Right renal pelvis (tissue), 4 donors: ENCODE measurements at regions not wholly inside any gene's neighbourhood (a gene's known extent, or its start where the extent isn't known, plus 50 kb on each side); places are given as distances from the start of the nearest gene placed in this dataset.

Experiments
- DNase-seq, 4 donors: peaks; one replicate each; pipeline ENCODE4 v3.0.0-alpha.2; 2013; ENCODE audit warnings: low read depth in 4 of 4, low spot score in 3 of 4, missing footprints in 1 of 4

- DNase-seq = no peak
These were observed 94.3 kb upstream of the PITX1 start for GRCh38 chr5:135128361-135128760.

- no peak for DNase-seq
These were observed 93.6 kb upstream of the PITX1 start for GRCh38 chr5:135127439-135128240.

- DNase-seq = peak; percentile 35 to 69 (median 60)
These were observed 92.8 kb upstream of the PITX1 start for GRCh38 chr5:135126688-135127438.

- no peak for DNase-seq
These were observed 90.7 kb upstream of the PITX1 start for GRCh38 chr5:135124724-135125123.

GRCh38 chr5:135124128-135124527, 90.1 kb upstream of the PITX1 start:
- no peak for DNase-seq

- no peak for DNase-seq
These were observed 88.8 kb upstream of the PITX1 start for GRCh38 chr5:135122797-135123196.

- no peak for DNase-seq
These were observed 86.9 kb upstream of the PITX1 start for GRCh38 chr5:135120951-135121350.

- no peak for DNase-seq
These were observed 85.5 kb upstream of the PITX1 start for GRCh38 chr5:135119481-135119880.

GRCh38 chr5:135117590-135117989, 83.6 kb upstream of the PITX1 start:
- DNase-seq = no peak

GRCh38 chr5:135116160-135116561, 82.1 kb upstream of the PITX1 start:
- DNase-seq = no peak

- DNase-seq = no peak
These were observed 81.6 kb upstream of the PITX1 start for GRCh38 chr5:135115591-135115990.

- DNase-seq = no peak
These were observed 80.7 kb upstream of the PITX1 start for GRCh38 chr5:135114759-135115158.

GRCh38 chr5:135112008-135112725, 78.1 kb upstream of the PITX1 start:
- no peak for DNase-seq

GRCh38 chr5:135110785-135111596, 77.0 kb upstream of the PITX1 start:
- DNase-seq = no peak

- DNase-seq = no peak
These were observed 75.0 kb upstream of the PITX1 start for GRCh38 chr5:135108992-135109391.

GRCh38 chr5:135108569-135108968, 74.5 kb upstream of the PITX1 start:
- DNase-seq = no peak

GRCh38 chr5:135107986-135108385, 74.0 kb upstream of the PITX1 start:
- no peak for DNase-seq

- DNase-seq = no peak
These were observed 72.8 kb upstream of the PITX1 start for GRCh38 chr5:135106610-135107471.

GRCh38 chr5:135106136-135106535, 72.1 kb upstream of the PITX1 start:
- no peak for DNase-seq

- DNase-seq = no peak
These were observed 71.1 kb upstream of the PITX1 start for GRCh38 chr5:135105105-135105484.
